SH-SY5Y (cell line): ENCODE measurements at regions not wholly inside any gene's neighbourhood (a gene's known extent, or its start where the extent isn't known, plus 50 kb on each side); places are given as distances from the start of the nearest gene placed in this dataset.

ENCODE experiments used
- GATA2 ChIP-seq: IDR thresholded peaks from 2 replicates; pipeline ENCODE4 v1.6.1; 2011; ENCODE audit warnings: mild to moderate bottlenecking, low read depth, low read length
- GATA3 ChIP-seq: IDR thresholded peaks from 2 replicates; pipeline ENCODE4 v1.6.1; 2011; ENCODE audit warnings: low read depth, mild to moderate bottlenecking, low read length, moderate library complexity

DNA sequence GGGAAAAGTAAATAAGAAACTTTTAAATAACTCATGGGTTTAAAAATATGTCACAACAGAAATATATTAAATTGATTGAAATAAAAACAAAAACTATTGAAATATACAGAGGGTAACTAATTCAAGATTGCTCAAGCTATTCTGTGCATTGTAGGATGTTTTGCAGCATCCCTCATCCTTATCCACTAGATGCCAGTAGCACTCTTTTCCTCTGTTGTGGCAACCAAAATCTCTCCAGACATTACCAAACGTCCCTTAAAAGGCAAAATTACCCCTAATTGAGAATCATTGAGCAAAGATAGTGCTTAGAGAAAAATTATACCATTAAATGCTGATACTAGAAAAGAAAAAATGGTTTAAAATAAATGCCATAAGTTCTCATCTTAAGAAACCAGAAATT, 682.6 kb downstream of the RWDD3 start:
- TF ChIP-seq GATA2 (no peak), GATA3 (no peak)

DNA sequence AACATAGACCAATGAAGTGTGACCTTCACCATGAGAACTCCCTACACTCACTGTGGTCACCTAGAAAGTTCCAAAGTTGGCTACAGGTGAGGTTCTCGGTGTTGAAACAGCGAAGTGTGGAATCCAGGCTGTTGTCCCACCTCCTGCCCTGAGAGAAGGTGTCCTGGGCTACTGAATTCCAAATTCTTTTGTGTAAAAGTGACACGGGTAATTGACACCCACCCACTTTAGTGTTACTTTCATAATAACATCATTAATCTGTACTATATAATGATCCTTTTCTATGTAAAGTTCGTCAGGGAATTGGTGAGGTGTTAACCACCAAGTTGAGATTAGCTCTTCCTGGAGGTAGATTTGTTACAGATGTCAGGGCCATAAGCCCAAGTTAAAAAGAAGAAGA, 690.7 kb downstream of the RWDD3 start:
- TF ChIP-seq GATA3 = no peak

DNA sequence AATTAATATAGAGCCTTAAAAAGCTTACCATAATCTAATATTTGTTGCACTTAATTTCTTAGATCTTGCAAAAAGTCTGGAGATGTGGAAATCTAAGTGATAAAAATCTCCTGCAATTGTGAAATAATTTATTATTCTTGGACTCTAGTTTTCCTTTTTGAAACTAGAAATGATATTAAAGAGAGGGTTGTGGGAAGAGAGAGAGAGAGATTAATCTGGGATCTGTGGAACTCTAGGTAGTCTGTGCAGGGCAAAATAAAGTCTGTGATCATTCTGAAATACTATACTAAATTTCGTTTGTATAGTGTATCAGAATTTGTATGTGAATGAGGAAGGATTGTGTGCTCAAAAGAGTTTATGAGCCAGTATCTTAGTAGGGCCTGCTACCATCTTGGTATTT, 692.3 kb downstream of the RWDD3 start:
- TF ChIP-seq GATA3 (no peak), GATA2 (no peak)

DNA sequence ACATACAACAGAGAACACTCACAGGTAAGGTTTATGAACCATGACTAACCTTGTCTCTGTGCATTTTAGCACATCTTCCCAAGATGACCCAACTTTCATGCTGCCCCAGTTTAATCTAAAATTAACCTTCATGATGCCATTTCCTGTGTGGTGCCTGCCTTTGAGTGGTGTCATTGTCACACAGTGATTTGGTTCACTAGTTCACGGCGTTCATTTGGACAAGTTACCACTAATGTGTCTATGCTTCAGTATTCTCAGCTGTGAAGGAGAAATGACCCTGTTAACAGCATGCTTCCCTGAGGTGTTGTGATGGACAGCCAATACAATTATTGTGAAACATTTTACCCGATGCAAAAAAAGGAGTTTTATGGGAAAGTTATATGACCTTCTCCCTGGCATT, 693.1 kb downstream of the RWDD3 start:
- TF ChIP-seq GATA3 (no peak), GATA2 (no peak)

DNA sequence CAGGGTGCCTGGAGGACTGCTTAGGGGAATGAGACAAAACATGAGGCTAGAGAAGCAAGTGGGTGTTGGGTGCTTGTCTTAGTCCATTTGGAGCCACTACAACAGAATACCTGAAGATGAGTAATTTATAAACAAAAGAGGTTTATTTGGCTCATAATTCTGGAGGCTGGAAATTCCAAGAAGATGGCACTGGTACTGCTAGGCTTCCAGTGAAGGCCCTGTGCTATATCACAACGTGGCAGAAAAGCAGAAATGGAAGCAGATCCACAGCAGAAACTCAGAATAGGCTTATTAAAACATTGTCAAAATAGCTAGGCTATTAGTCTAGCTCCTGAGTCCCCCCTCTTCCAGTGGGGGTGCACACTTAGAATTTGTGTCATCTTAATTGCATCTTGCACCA, 701.7 kb downstream of the RWDD3 start:
- TF ChIP-seq GATA2 = no peak
- TF ChIP-seq GATA3 = no peak

DNA sequence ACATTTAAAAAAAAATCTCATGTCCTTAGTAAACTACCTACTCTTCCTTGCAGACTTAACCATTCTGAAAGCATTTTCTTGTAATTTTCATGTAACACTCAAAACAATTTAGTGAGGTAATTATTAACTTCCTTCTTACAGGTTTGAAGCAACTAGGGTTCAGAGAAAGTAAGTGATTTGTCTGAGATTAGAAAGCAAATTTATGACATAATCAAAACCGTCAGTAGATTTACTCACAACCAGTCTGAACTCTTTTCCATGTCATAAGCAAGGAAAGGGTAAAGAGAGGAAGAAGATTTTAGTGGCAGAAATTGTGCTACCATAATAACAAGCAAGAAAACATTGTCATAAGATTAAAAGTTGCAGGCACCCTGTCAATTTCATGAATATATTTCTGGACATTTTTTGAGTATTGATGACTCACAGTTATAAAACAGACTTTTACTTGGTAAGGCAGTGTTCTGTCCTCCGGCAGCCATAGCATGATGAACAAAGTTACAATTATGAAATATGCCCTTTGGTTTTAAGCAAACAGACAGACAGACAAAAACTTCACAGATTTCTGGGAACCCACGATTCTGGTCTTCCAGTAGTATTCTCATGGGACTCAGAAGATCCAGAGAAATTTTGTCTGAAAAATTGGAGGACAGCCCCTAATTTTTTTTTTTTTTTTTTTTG, 707.2 kb downstream of the RWDD3 start:
- no peak for TF ChIP-seq GATA3
- no peak for TF ChIP-seq GATA2

DNA sequence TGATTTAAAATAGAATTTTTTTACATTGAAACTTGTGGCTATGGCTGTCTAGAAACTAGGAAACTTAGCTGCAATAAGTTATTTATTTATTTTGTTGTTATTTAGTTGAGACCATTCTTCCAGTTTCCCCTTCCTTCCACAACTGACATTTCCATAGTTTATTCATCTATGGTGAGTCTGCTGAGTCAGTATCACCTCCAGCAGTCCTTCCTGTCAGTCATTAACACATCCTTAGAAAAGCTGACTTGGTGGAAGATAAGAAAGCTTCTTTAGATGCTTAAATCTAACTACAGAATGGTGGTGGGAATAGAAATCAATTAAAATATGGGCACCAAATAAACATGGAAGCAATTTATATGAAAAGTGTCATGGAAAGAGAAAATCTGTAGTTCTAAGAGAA, 714.0 kb downstream of the RWDD3 start:
- TF ChIP-seq GATA2 (no peak), GATA3 (no peak)

DNA sequence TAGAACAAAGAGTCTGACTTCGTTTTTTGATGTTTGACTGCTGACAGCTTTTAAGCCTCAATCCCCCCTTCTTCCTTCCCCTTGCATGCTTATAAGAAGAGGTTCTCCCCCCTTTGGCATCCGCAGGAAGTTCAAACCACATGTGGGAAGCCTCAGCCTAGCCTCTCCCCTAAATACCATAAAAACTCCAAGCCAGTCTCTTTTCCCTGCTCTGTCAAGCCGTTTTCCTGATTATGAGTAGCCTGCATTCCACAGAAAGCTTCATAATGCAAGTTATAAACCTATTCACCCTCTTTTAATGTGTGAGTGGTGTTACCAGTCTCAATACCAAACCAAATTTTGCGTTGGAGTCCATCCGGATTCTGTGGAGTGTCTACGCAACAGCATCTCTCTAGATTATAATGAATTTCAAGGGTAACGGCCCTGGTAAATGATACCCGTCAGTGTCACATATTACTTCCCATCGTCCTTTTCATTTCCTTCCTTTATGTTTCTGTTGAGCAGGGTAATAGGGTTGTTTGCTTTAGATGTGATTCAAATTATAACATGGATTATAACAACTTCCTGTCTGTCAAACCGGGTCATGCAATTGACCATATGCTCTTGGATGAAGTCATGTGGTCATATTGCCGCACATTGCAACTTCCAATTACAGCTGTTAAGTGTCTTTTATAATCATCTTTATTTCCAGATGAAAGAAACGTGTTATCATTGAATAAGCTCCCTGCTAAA, 717.5 kb downstream of the RWDD3 start:
- TF ChIP-seq GATA3 = no peak
- no peak for TF ChIP-seq GATA2

DNA sequence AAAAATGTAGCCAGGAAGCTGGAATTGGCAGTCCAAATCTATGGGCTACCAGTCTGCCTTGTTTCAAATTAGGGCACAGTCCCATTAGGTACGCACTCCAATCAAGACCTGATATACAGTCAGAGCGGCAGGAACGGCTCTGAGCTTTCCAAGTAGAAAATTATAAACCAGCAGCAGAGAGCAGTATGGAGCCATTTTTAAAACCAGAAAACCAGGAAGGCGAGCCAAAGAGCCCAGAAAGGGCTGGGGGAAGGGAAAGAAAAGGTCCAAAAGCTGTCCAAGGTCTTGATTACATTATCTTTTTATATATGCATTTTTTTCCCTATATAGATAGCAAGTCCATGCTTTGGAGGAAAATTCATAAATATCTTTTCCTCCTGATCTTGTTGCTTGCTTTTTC, 719.0 kb downstream of the RWDD3 start:
- TF ChIP-seq GATA2 = no peak
- TF ChIP-seq GATA3 = no peak

DNA sequence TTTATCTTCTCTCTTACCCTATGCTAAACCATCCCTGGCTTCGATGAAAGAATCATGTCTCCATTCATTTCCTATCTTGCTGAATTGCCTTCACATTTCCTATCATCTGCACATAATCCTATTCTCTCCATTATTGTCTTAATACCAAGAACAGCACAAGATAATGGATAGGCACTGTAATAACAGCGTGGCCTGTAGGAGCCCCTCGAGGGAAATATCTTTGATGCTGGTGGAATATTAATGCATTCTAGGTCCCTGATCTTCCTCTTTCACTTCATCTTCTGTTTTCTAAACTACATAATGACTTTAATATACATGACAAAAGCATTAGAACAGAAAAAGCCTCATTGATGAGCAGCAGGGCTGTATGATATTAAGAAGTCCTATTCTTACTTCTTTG, 720.6 kb downstream of the RWDD3 start:
- TF ChIP-seq GATA3 (no peak), GATA2 (no peak)

DNA sequence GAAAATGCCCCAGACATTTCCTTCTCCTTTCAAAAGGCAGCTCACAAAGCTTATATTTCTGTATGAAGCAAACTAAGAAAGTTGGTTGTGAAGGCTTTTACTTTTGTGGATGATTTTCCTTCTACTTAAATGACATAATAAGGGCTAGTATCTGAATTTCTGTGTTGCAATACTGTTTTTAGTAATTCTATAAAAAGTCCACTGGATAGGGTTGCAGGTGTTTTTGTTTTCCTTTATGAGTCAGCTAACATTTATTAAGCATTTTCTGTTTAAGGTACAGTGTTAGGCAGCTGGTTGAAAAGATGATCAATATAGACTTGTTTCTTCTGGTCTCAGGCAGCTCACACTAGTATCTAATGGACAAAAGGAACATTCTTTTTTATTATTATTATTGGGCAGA, 722.2 kb downstream of the RWDD3 start:
- no peak for TF ChIP-seq GATA2

DNA sequence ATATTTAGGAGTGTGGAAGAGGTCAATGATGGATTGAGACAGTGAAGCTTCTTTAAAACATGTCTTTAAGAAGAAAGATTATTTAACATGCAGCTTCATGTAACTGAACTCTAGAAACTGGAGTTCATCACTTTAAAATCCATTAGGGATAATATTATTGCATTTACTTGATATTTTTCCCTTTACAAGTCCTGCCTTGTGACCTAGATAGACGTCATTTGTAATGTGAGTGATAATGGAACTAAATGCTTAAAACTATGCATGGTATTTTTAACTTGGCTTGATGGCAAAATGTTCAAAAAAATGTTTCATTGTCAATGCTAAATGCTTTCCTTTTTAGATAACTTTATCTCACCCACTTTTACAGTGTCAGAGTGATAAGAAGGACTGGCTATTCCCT, 723.7 kb downstream of the RWDD3 start:
- no peak for TF ChIP-seq GATA2
- no peak for TF ChIP-seq GATA3

DNA sequence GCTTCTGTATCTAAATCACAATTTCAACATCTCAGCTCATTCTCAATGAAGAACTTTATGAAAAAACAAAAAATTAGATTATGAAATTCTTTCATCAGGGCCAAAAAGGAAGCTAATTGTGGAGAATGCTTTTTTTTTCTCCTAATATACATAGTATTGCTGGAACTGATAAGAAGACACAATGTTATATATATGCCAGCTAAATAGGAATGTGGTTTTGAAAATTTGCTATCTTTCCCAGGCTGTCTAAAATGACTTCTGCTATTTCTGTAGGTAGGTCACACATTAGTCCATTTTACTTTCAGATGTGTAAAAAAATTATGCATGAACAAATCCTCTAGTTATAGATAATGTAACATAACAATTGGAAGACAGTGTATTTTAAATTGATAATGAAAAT, 732.9 kb downstream of the RWDD3 start:
- TF ChIP-seq GATA2 = no peak
- TF ChIP-seq GATA3 = no peak

DNA sequence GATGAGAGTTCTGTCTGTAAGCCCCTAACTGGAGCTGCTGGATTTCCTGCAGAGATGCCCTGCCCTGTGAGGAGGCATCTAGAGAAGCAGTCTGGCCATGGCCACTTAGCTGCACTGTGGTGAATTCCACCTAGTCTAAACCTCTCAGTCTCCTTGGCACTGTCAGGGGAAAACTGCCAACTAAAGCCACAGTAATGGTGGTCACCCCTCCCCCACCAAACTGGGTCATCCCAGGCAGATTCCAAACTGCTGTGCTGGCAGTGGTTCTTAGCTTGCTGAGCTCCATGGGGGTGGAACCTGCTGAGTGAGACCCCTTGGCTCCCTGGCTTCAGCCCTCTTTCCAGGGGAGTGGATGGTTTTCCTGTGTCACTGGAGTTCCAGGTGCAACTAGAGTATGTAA, 740.6 kb downstream of the RWDD3 start:
- TF ChIP-seq GATA3 (no peak), GATA2 (no peak)

DNA sequence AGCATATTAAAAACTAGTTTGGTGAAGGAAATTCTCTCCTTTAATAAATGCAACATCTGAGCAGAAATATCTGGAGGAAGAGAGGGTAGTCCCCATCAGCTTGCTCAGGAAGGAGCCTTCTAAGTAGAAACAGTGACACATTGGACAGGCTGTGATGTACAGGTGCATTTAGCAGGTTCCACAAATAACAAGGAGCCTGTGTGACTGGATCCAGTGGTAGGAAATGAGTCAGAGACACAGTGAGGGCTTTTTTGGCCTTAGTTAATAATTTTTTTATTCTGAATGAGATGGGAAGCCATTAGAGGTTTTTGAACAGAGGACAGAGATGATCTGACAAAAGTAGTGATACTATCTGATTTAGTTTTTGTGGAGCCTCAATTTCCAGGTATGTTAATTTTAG, 738.9 kb upstream of the PTBP2 start:
- no peak for TF ChIP-seq GATA3
- TF ChIP-seq GATA2 = no peak
